SKM-1 treated with dmso at 0.1 percent for 144 hours (cell line): ENCODE measurements at regions not wholly inside any gene's neighbourhood (a gene's known extent, or its start where the extent isn't known, plus 50 kb on each side); places are given as distances from the start of the nearest gene placed in this dataset.
"Not testable (repeated sequence)": the region's sequence is repeated elsewhere in the genome, so short reads cannot be mapped to it uniquely, and the experiment has no call there.

Source experiments
- DNase-seq: peaks from one replicate; lab custom pipeline; 2025; ENCODE audit not compliant: unreplicated experiment; lab: John Stamatoyannopoulos, UW

- no peak for DNase-seq
These were observed 134.1 kb upstream of the RXFP2 start for GRCh38 chr13:31605076-31605860.

GRCh38 chr13:31607531-31607930 lies 131.8 kb upstream of the RXFP2 start:
- not testable (repeated sequence) for DNase-seq

- DNase-seq, result not testable (repeated sequence)
These were observed 130.5 kb upstream of the RXFP2 start for GRCh38 chr13:31608780-31609179.

- no peak for DNase-seq
These were observed 128.9 kb upstream of the RXFP2 start for GRCh38 chr13:31610270-31610998.

- no peak for DNase-seq
These were observed 128.1 kb upstream of the RXFP2 start for GRCh38 chr13:31611214-31611613.

- DNase-seq, result no peak
These were observed 125.3 kb upstream of the RXFP2 start for GRCh38 chr13:31614073-31614472.

GRCh38 chr13:31614704-31615103 lies 124.6 kb upstream of the RXFP2 start:
- no peak for DNase-seq

GRCh38 chr13:31625115-31625514 lies 114.2 kb upstream of the RXFP2 start:
- DNase-seq, result no peak

GRCh38 chr13:31627097-31627845 lies 112.1 kb upstream of the RXFP2 start:
- no peak for DNase-seq

GRCh38 chr13:31629085-31629780 lies 110.1 kb upstream of the RXFP2 start:
- DNase-seq, result peak; percentile 35

GRCh38 chr13:31631071-31631470 lies 108.3 kb upstream of the RXFP2 start:
- no peak for DNase-seq

- DNase-seq, result no peak
These were observed 107.6 kb upstream of the RXFP2 start for GRCh38 chr13:31631746-31632145.

- DNase-seq, result no peak
These were observed 100.7 kb upstream of the RXFP2 start for GRCh38 chr13:31638577-31638976.

- DNase-seq, result no peak
These were observed 99.7 kb upstream of the RXFP2 start for GRCh38 chr13:31639443-31640163.

- DNase-seq, result no peak
These were observed 89.6 kb upstream of the RXFP2 start for GRCh38 chr13:31649766-31650165.

- DNase-seq, result no peak
These were observed 85.6 kb upstream of the RXFP2 start for GRCh38 chr13:31653730-31654129.

- no peak for DNase-seq
These were observed 75.3 kb upstream of the RXFP2 start for GRCh38 chr13:31663880-31664585.

- DNase-seq, result no peak
These were observed 68.3 kb upstream of the RXFP2 start for GRCh38 chr13:31670831-31671617.

- DNase-seq, result no peak
These were observed 65.3 kb upstream of the RXFP2 start for GRCh38 chr13:31674051-31674450.
